ENCODE measurements at regions not wholly inside any gene's neighbourhood (a gene's known extent, or its start where the extent isn't known, plus 50 kb on each side); places are given as distances from the start of the nearest gene placed in this dataset.
"Not testable (repeated sequence)": the region's sequence is repeated elsewhere in the genome, so short reads cannot be mapped to it uniquely, and the experiment has no call there.

DNA sequence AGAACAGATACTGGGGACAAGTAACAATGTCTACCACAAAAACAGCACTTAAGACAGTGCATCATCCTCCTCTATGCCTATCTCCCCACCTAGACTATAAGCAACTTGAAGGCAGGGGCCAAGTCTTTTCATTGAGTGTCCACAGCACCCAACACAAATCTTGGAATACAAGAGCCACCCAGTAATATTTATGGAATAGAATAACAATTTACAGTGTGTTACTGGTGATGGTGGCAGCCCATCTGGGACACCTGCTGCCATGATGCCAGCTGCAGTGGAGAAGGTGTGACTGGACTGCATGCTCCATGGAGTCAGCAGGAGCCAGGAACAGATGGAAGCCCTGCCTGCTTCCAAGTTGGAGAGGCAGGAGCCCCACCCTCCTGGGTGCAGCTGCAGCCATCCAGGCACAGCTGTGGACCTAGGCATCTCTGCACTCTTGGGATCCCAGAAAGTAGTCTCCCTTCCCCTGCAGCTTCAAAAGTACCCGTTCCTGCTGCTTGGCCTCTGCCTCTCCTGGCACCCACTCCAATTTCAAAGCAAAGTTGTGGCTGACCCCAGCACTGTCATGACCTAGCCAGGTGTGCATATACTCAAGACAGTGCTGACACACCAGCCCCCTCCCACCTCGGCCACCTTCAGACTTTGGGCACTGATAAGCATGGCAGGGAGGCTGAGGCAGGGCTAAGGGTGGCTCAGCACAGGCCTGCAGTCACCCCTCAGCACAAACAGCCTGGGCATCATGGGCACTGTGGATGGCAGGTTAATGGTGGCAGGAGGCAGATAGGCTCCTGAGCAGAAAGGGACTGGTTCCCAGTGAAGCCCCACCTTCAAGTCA is 94.5 kb downstream of the TPRA1 start:
- Histone ChIP-seq H3K4me1 (no peaks in the 10 kb centered on the region), H3K4me3 (no peak overlapping the region), H3K27me3 (no peaks in the 10 kb centered on the region), H3K9me3 (no peaks in the 10 kb centered on the region), H3K36me3 (no peaks in the 10 kb centered on the region), H3K27ac (no peak overlapping the region)
- DNase-seq (no peak), ATAC-seq (no peak)
- TF ChIP-seq, protein P1, sequence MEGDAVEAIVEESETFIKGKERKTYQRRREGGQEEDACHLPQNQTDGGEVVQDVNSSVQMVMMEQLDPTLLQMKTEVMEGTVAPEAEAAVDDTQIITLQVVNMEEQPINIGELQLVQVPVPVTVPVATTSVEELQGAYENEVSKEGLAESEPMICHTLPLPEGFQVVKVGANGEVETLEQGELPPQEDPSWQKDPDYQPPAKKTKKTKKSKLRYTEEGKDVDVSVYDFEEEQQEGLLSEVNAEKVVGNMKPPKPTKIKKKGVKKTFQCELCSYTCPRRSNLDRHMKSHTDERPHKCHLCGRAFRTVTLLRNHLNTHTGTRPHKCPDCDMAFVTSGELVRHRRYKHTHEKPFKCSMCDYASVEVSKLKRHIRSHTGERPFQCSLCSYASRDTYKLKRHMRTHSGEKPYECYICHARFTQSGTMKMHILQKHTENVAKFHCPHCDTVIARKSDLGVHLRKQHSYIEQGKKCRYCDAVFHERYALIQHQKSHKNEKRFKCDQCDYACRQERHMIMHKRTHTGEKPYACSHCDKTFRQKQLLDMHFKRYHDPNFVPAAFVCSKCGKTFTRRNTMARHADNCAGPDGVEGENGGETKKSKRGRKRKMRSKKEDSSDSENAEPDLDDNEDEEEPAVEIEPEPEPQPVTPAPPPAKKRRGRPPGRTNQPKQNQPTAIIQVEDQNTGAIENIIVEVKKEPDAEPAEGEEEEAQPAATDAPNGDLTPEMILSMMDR (IDR thresholded peaks at IDR 0.05): no peak
- intact Hi-C loops (cut with DNase I): no loop called here

DNA sequence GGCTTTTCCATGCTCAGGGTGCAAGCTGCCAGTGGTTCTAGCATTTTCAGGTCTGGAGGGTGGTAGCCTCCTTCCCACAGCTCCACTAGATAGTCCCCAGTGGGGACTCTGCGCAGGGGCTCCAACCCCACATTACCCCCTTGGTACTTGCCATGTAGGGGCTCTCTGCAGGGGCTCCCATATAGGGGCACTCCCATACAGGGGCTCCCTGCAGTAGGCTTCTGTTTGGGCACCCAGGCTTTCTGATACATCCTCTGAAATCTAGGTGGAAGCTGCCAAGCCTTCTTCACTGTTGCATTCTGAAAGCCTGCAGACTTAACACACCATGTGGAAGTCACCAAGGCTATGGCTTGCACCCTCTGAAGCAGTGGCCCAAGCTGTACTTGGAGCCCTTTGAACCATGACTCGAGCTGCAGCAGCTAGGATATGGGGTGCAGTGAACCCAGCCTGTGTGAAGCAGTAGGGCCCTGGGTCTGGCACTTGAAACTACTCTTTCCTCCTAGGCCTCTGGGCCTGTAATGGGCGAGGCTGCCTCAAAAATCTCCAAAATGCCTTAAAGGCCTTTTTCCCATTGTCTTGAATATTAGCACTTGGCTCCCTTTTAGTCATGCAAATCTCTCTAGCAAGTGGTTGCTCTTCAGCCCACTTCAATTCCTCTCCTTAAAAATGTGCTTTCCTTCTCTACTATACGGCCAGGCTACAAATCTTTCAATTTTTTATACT is 96.4 kb downstream of the TPRA1 start:
- DNase-seq: no peak

DNA sequence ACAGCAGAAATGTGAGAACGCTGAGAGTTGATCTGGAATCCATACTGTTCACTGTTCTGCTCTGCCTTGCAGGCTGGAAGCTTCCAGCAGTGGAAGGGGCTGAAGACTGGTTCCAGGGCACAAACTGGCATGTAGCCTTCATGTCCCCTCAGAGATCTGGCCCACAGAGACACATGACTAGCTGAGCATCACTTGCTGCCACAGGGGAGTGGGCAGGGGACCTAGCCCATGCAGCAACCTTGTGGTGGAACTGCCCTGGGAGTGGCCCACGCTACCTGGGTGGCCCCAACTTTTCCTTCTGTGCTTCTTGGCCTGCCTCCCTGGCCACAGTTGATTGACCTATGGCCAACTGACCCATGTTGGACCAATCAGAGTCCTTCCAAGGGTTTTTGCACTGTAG is 98.1 kb downstream of the TPRA1 start:
- H3K27me3 ChIP-seq: no peaks in the 10 kb centered on the region
- no peak overlapping the region for H3K4me3 ChIP-seq
- no peak overlapping the region for H3K27ac ChIP-seq
- no peaks in the 10 kb centered on the region for H3K9me3 ChIP-seq
- TF ChIP-seq, protein P1 (IDR thresholded peaks at IDR 0.05): no peak
- no peaks in the 10 kb centered on the region for H3K36me3 ChIP-seq
- no peaks in the 10 kb centered on the region for H3K4me1 ChIP-seq
- DNase-seq (no peak), ATAC-seq (no peak)
- intact Hi-C loops (cut with DNase I): no loop called here

More for the DNA sequence above, 96.4 kb downstream of the TPRA1 start:
- no peaks in the 10 kb centered on the region for H3K36me3 ChIP-seq
- H3K4me1 ChIP-seq: no peaks in the 10 kb centered on the region
- no peak for ATAC-seq
- H3K4me3 ChIP-seq: no peak overlapping the region
- H3K27ac ChIP-seq: no peak overlapping the region
- intact Hi-C loops (cut with DNase I): no loop called here
- H3K9me3 ChIP-seq: no peaks in the 10 kb centered on the region
- no peaks in the 10 kb centered on the region for H3K27me3 ChIP-seq
- TF ChIP-seq, protein P1 (IDR thresholded peaks at IDR 0.05): no peak

DNA sequence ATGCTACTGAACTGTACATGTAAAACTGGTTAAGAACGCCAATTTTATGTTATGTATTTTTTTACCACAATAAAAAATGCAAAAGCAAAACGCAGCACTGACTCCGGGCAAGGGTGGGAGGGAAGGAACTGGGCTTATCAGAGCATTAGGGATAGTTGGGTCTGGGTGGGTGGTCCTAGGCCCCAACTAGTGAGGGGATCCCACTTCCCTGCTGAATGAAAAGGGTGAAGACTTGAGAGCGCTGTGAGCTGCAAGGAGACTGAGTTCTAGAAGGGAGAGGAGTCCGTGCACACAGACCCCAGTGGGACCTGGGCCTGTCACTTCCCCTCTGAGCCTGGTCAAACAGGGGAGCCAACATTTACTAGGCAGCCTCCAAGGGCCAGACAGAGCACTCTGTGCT is 98.6 kb downstream of the TPRA1 start:
- TF ChIP-seq, protein P1 (IDR thresholded peaks at IDR 0.05): no peak
- H3K9me3 ChIP-seq: no peaks in the 10 kb centered on the region
- H3K4me1 ChIP-seq: no peaks in the 10 kb centered on the region
- H3K27ac ChIP-seq: no peak overlapping the region
- H3K36me3 ChIP-seq: no peaks in the 10 kb centered on the region
- no peak for DNase-seq
- no peak overlapping the region for H3K4me3 ChIP-seq
- ATAC-seq: no peak
- no peaks in the 10 kb centered on the region for H3K27me3 ChIP-seq
- intact Hi-C loops (cut with DNase I): no loop called here

DNA sequence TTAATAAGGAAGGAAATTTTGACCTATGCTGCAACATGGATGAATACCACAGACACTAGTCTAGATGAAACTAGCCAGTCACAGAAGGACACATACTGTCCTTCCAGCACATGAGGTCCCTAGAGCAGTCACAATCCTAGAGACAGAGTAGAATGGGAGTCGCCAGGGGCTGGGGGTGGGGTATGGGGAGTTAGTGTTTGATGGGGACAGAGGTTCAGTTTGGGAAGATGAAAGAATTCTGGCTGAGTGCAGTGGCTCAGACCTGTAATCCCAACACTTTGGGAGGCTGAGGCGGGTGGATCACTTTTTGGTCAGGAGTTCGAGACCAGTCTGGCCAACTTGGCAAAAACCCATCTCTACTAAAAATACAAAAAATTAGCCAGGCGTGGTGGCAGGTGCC is 99.2 kb downstream of the TPRA1 start:
- no peak overlapping the region for H3K4me3 ChIP-seq
- ATAC-seq (no peak), DNase-seq (no peak)
- H3K36me3 ChIP-seq: no peaks in the 10 kb centered on the region
- H3K27me3 ChIP-seq: no peaks in the 10 kb centered on the region
- no peaks in the 10 kb centered on the region for H3K4me1 ChIP-seq
- TF ChIP-seq, protein P1 (IDR thresholded peaks at IDR 0.05): no peak
- no peak overlapping the region for H3K27ac ChIP-seq
- no peaks in the 10 kb centered on the region for H3K9me3 ChIP-seq
- intact Hi-C loops (cut with DNase I): no loop called here

DNA sequence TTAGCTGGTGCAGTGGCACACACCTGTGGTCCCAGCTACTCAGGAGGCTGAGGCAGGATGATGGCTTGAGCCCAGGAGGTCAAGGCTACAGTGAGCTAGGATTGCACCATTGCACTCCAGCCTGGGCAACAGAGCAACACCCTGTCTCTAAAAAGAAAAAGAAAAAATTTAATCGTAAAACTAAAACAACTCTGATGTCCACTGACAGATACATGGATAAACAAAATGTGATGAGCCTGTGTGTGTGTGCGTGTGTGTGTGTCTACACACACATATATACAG is 99.6 kb downstream of the TPRA1 start:
- DNase-seq; ATAC-seq; H3K4me3 ChIP-seq; H3K4me1 ChIP-seq; H3K36me3 ChIP-seq; H3K27me3 ChIP-seq; H3K9me3 ChIP-seq; H3K27ac ChIP-seq; intact Hi-C loops (cut with DNase I): not testable (repeated sequence)

Measured in upper lobe of right lung (tissue), 1 donor.